Keratinocyte (primary cell): ENCODE measurements at regions not wholly inside any gene's neighbourhood (a gene's known extent, or its start where the extent isn't known, plus 50 kb on each side); places are given as distances from the start of the nearest gene placed in this dataset.

ENCODE experiments used
- CTCF ChIP-seq, 3 experiments: IDR thresholded peaks in 1 of 3; conservative IDR thresholded peaks in 1 of 3; optimal IDR thresholded peaks in 1 of 3; 2 replicates in 2 of 3; 3 replicates in 1 of 3; pipeline versions ENCODE3 to v1.5.1; 2011; ENCODE audit warnings: low read length in 3 of 3, mild to moderate bottlenecking in 3 of 3, moderate library complexity in 2 of 3, control low read depth in 1 of 3, inconsistent platforms in 1 of 3; ENCODE audit not compliant: insufficient read depth in 2 of 3; ENCODE audit errors: extremely low read depth in 1 of 3
- EZH2 ChIP-seq: IDR thresholded peaks from one replicate; pipeline ENCODE4 v1.6.1; 2012; ENCODE audit warnings: inconsistent platforms, mild to moderate bottlenecking, low read length, moderate library complexity

GRCh38 chr11:80297858-80298632 lies 857.2 kb upstream of the TENM4 start:
- TF ChIP-seq EZH2 = no peak
- no peak for TF ChIP-seq CTCF (optimal IDR thresholded peaks at IDR 0.05 in 1 of 3, IDR thresholded peaks at IDR 0.05 in 1 of 3, conservative IDR thresholded peaks at IDR 0.05 in 1 of 3; ENCODE audit: extremely low read depth in 1 of 3, insufficient read depth in 2 of 3, low read length in 3 of 3)
